PC-9 (cell line): ENCODE measurements at regions not wholly inside any gene's neighbourhood (a gene's known extent, or its start where the extent isn't known, plus 50 kb on each side); places are given as distances from the start of the nearest gene placed in this dataset.

Experiments used
- BruUV-seq: library from RNA; stranded (reverse); fragments of 400-500 nt; replicated peaks from 2 replicates; lab custom pipeline; 2021; lab: Mats Ljungman, UMichigan
- CTCF ChIA-PET: fragments of 300-600 bp; sonication (Branson Sonifier 250); formaldehyde crosslinking; loops from one replicate; lab custom pipeline; 2022; ENCODE audit warnings: antibody characterized with exemption; lab: Charles Lee
- POLR2A ChIA-PET: fragments of 300-600 bp; sonication (Branson Sonifier 250); formaldehyde crosslinking; loops from one replicate; lab custom pipeline; 2022; ENCODE audit warnings: antibody characterized with exemption; ENCODE audit not compliant: unreplicated experiment; lab: Charles Lee
- DNase-seq, 2 experiments: peaks; one replicate each; pipeline versions ENCODE4 v3.0.0 to v3.0.0-alpha.2; 2015 to 2022; ENCODE audit warnings: mixed read lengths in 1 of 2
- H2AFZ ChIP-seq: fragments of 200-600 bp; sonication (generic); 2 replicates; pipeline ENCODE4 v1.8.1; 2017; ENCODE audit warnings: antibody characterized with exemption
- H3F3A ChIP-seq: fragments of 200-600 bp; sonication (generic); 2 replicates; pipeline ENCODE4 v1.8.1; 2017; ENCODE audit warnings: antibody characterized with exemption, mild to moderate bottlenecking, low read depth; ENCODE audit not compliant: insufficient read depth
- H3K27ac ChIP-seq: fragments of 200-600 bp; sonication (generic); 2 replicates; pipeline ENCODE4 v1.6.1; 2016; ENCODE audit warnings: mixed run types
- H3K27me3 ChIP-seq: fragments of 200-600 bp; sonication (generic); 2 replicates; pipeline ENCODE4 v1.6.1; 2016; ENCODE audit warnings: low read depth, mixed run types; ENCODE audit not compliant: insufficient read depth
- H3K36me3 ChIP-seq: fragments of 200-600 bp; sonication (generic); 2 replicates; pipeline ENCODE4 v1.6.1; 2016; ENCODE audit warnings: low read depth, mixed run types
- H3K4me1 ChIP-seq: fragments of 200-600 bp; sonication (generic); replicated peaks from 2 replicates; pipeline ENCODE4 v1.6.1; 2016; ENCODE audit warnings: mixed run types; ENCODE audit not compliant: insufficient read depth
- H3K4me2 ChIP-seq: fragments of 200-600 bp; sonication (generic); 2 replicates; pipeline ENCODE4 v1.6.1; 2017; ENCODE audit warnings: mixed run types
- H3K4me3 ChIP-seq: fragments of 200-600 bp; sonication (generic); 2 replicates; pipeline ENCODE4 v1.6.1; 2016; ENCODE audit warnings: mixed run types
- H3K79me2 ChIP-seq: fragments of 200-600 bp; sonication (generic); 2 replicates; pipeline ENCODE4 v1.6.1; 2017; ENCODE audit warnings: low read depth, mixed run types
- H3K9me2 ChIP-seq: fragments of 200-600 bp; sonication (generic); 2 replicates; pipeline ENCODE4 v1.8.1; 2017; ENCODE audit warnings: mild to moderate bottlenecking; ENCODE audit not compliant: insufficient read depth
- H3K9me3 ChIP-seq: fragments of 200-600 bp; sonication (generic); 2 replicates; pipeline ENCODE4 v1.8.1; 2016; ENCODE audit warnings: low read depth; ENCODE audit not compliant: insufficient read depth
- H4K20me1 ChIP-seq: fragments of 200-600 bp; sonication (generic); 2 replicates; pipeline ENCODE4 v1.8.1; 2017; ENCODE audit not compliant: insufficient read depth
- EZH2 ChIP-seq: fragments of 200-600 bp; sonication (generic); IDR thresholded peaks from 2 replicates; pipeline ENCODE4 v1.8.0; 2017; ENCODE audit warnings: antibody characterized with exemption, low read depth
- intact Hi-C: fragments of 100-400 bp; cut with micrococcal nuclease; formaldehyde crosslinking; loops from one replicate; pipeline ENCODE4 v1.10.0; 2022; ENCODE audit not compliant: unreplicated experiment
- TF ChIP-seq, protein P1 (sequence below): fragments of 200-600 bp; sonication (generic); conservative IDR thresholded peaks from 2 replicates; pipeline ENCODE4 v1.6.1; 2017; ENCODE audit warnings: mixed run types, antibody characterized with exemption, mild to moderate bottlenecking, moderate library complexity

DNA sequence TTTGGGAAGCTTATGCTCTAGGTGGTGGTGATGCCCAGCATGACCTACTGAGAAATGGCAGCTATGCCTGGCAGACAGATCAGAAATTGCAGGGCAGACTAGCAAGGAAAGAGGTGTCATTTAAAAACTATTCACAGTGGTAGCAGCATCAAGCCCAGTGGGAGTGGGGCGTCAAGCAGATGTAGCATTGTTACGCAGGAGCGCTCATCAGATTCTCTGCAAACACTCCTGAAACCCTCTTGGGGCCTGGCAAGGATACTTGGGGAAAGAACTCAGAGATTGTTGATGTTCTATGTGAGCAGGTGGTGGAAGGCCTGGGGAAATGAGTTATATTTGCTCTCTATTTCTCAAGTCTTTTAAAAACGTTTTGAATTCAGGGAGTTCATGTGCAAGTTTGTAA, 437.6 kb downstream of the RAPGEF2 start:
- Histone ChIP-seq H3K4me3 (no peak overlapping the region), H3K79me2 (no peaks in the 10 kb centered on the region), H3F3A (no peaks in the 10 kb centered on the region), H4K20me1 (no peaks in the 10 kb centered on the region), H3K4me1 (no peaks in the 10 kb centered on the region), H3K36me3 (no peaks in the 10 kb centered on the region), H2AFZ (no peak overlapping the region), H3K4me2 (no peak overlapping the region), H3K9me3 (no peaks in the 10 kb centered on the region), H3K27ac (no peak overlapping the region), H3K27me3 (no peaks in the 10 kb centered on the region), H3K9me2 (peaks cover 3% of the 10 kb centered on the region; the same call in 1 of the 2 replicates)
- CTCF ChIA-PET = no interaction called here
- intact Hi-C loops = no loop called here
- TF ChIP-seq, protein P1, sequence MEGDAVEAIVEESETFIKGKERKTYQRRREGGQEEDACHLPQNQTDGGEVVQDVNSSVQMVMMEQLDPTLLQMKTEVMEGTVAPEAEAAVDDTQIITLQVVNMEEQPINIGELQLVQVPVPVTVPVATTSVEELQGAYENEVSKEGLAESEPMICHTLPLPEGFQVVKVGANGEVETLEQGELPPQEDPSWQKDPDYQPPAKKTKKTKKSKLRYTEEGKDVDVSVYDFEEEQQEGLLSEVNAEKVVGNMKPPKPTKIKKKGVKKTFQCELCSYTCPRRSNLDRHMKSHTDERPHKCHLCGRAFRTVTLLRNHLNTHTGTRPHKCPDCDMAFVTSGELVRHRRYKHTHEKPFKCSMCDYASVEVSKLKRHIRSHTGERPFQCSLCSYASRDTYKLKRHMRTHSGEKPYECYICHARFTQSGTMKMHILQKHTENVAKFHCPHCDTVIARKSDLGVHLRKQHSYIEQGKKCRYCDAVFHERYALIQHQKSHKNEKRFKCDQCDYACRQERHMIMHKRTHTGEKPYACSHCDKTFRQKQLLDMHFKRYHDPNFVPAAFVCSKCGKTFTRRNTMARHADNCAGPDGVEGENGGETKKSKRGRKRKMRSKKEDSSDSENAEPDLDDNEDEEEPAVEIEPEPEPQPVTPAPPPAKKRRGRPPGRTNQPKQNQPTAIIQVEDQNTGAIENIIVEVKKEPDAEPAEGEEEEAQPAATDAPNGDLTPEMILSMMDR = no peak
- no peak for TF ChIP-seq EZH2
- POLR2A ChIA-PET = no interaction called here
- DNase-seq = no peak
- no TSS peak for BruUV-seq

DNA sequence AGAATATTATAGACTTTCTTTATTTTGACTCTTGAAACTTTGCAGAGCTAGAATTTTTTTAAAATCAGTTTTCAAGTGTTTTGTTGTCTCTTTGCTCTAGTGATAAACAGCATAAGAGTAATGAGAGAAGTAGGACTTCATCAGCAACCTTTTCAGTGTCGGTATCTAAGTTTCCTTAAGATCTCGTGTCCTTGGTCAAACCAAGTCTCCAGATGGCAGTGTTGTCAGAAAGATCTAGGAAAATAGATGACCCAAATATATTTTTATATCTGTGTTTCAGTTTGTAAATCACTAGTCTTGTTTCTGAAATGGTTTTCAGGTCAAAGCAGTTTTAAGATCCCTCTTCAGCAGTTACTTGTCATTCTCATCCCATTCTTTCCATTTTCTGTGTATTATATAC, 438.3 kb downstream of the RAPGEF2 start:
- no peaks in the 10 kb centered on the region for H3K36me3 ChIP-seq
- POLR2A ChIA-PET = no interaction called here
- no peaks in the 10 kb centered on the region for H3K4me1 ChIP-seq
- no peaks in the 10 kb centered on the region for H3K27me3 ChIP-seq
- peaks cover 3% of the 10 kb centered on the region; the same call in 1 of the 2 replicates for H3K9me2 ChIP-seq
- H3K9me3 ChIP-seq = no peaks in the 10 kb centered on the region
- no peak for DNase-seq
- H3K4me2 ChIP-seq = no peak overlapping the region
- intact Hi-C loops = no loop called here
- H2AFZ ChIP-seq = no peak overlapping the region
- TF ChIP-seq, protein P1 = no peak
- TF ChIP-seq EZH2 = no peak
- H3K4me3 ChIP-seq = no peak overlapping the region
- BruUV-seq = no TSS peak
- H3K27ac ChIP-seq = no peak overlapping the region
- no peaks in the 10 kb centered on the region for H4K20me1 ChIP-seq
- H3F3A ChIP-seq = no peaks in the 10 kb centered on the region
- CTCF ChIA-PET = no interaction called here
- no peaks in the 10 kb centered on the region for H3K79me2 ChIP-seq

DNA sequence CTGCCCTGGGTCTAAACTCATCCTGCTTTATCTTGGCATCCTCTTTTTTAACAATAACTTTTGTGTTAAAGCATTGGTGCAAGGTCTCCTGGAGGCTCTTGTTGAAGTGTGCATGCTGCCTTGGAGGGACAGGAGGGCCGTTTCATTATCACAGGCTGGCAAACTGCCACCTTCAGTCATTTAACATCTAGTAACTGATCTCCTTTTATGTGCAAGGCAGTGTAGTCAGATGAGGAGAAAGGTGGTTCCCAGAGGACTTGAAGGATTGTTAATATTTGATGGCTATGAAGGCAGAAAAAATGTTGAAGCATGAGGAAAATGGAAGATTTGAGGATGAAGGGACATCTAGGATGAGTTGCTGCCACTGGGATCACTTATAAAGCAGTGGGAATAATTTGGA, 439.4 kb downstream of the RAPGEF2 start:
- no peaks in the 10 kb centered on the region for H3F3A ChIP-seq
- BruUV-seq = no TSS peak
- intact Hi-C loops = no loop called here
- no peaks in the 10 kb centered on the region for H3K79me2 ChIP-seq
- ChIA-PET POLR2A (no interaction called here), CTCF (no interaction called here)
- H3K4me1 ChIP-seq = no peaks in the 10 kb centered on the region
- H3K27ac ChIP-seq = no peak overlapping the region
- TF ChIP-seq, protein P1 = no peak
- no peaks in the 10 kb centered on the region for H3K36me3 ChIP-seq
- H3K4me2 ChIP-seq = no peak overlapping the region
- H3K4me3 ChIP-seq = no peak overlapping the region
- peaks cover 3% of the 10 kb centered on the region; the same call in 1 of the 2 replicates for H3K9me2 ChIP-seq
- no peaks in the 10 kb centered on the region for H3K9me3 ChIP-seq
- H4K20me1 ChIP-seq = no peaks in the 10 kb centered on the region
- DNase-seq = no peak
- no peak overlapping the region for H2AFZ ChIP-seq
- H3K27me3 ChIP-seq = no peaks in the 10 kb centered on the region
